ENCODE measurements at regions not wholly inside any gene's neighbourhood (a gene's known extent, or its start where the extent isn't known, plus 50 kb on each side); places are given as distances from the start of the nearest gene placed in this dataset.
"Not testable (repeated sequence)": the region's sequence is repeated elsewhere in the genome, so short reads cannot be mapped to it uniquely, and the experiment has no call there.

DNA sequence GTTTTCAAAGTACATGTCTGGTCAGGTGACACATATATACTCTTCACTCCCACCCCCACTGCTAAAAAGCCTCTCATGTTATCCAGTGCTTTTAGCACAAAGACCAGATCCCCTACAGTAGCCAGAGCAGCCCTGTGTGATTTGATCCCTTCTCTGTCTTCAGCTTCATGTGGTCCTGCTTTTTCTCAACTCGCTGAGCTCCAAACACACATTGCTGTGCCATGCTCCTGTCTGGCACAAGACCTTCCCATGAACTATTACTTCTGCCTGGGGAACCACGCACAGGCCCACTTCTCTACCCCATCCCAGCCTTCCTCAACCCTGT lies 127.1 kb downstream of the RASSF10 start:
- DNase-seq = no peak

GRCh38 chr11:13137844-13138301 lies 128.8 kb downstream of the RASSF10 start:
- DNase-seq = no peak

DNA sequence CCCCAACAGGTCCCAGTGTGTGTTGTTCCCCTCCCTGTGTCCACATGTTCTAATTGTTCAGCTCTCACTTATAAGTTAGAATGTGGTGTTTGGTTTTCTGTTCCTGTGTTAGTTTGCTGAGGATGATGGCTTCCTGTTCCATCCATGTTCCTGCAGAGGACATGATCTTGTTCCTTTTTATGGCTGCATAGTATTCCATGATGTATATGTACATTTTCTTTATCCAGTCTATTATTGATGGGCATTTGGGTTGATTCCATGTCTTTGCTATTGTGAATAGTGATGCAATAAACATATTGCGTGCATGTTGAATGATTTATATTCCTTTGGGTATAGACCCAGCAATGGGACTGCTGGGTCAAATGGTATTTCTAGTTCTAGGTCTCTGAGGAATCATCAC lies 130.0 kb downstream of the RASSF10 start:
- not testable (repeated sequence) for DNase-seq

GRCh38 chr11:13140028-13140870 lies 131.1 kb downstream of the RASSF10 start:
- DNase-seq = no peak

DNA sequence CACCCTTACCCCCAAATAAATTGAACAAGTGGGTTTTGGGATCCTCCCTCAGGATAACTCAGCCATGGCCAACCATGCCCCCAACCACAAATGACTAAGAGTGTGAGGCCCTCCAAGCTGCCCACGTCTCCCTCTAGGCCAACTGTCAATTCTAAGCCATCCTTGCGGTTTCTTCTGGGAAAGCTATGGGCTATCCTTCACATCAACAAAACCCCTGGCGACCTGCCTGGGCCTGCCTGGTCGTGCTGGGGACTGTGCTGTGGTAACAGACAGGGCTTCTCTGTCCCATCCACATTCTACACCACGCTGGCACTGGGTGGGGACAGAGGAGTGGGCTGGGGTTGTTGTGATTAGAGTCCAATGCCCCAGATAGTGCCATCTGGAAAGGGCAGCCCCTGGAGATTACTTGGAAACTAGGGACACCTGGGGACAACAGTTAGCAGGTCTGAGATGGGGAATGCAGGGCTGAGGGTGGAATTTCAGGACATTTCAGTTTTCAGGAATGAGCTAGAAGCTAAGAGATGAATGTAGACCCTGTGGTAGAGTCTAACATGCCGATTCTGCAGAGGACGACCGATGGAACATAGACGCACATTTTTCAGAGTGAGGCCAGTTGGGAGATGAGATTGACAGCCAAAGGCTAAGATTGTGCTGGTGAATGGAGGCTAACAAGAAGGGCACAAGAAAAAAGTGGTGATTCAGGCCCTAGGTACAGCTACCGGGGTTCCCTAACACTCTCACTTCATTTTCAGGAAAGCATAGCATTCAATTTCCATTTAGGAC lies 131.9 kb downstream of the RASSF10 start:
- DNase-seq = peak in 5 of 14 donors; percentile 11 to 55 (median 25)

- no peak for DNase-seq
These were observed 132.9 kb downstream of the RASSF10 start for GRCh38 chr11:13141731-13142709.

- no peak for DNase-seq
These were observed 133.9 kb upstream of the BMAL1 start for GRCh38 chr11:13143486-13144297.

GRCh38 chr11:13145461-13145860 lies 132.1 kb upstream of the BMAL1 start:
- no peak for DNase-seq

- DNase-seq = no peak
These were observed 127.6 kb upstream of the BMAL1 start for GRCh38 chr11:13149991-13150390.

- DNase-seq = no peak
These were observed 127.1 kb upstream of the BMAL1 start for GRCh38 chr11:13150487-13150886.

DNA sequence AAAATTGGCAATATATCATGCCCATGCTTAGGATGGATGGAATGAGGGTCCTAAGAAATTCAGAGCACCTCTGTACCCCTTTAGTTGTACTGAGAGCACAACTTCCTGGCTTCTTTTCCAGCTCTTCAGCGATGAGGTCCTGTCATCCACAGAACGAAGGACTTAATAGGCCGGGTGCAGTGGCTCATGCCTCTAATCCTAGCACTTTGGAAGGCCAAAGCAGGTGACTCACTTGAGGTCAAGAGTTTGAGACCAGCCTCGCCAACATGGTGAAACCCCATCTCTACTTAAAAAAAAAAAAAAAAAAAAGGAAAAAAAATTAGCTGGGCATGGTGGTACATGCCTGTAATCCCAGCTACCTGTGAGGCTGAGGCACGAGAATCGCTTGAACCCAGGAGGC lies 125.3 kb upstream of the BMAL1 start:
- DNase-seq = no peak

DNA sequence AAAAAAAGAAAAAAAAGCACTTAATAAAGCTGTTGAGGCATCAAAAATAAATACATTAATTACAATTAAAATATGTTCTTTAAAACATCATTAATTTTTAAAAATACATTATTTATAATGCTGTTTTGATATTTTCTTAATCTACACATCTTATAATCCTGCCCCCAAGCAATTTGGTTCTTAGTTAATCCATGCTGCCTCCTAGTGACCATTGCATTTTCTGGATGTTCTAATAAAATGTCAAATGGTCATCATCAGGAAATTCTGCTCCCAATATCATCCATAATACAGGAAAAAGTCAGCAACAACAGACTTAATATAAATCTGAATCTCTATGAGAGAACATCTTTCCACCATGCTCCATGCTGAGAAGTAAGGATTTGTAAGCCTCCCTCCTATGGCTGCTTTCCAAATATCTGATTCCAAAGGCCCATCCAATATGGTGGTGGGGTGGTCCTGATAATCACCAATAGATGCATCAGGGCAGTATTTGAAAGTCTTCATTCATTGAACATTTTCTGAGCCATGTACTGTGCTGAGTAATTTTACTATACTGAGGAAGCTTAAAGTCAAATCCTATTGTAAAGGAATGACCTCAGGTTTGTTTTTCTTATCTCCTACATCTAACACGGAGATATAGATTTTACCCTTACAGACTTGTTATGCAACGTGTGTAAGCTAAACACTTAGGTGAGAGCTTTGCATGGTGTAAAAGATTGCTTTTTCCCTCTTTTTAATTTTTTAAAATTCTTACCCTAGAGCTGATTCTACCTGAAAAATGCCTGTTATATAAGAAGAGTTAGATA lies 124.7 kb upstream of the BMAL1 start:
- DNase-seq = no peak

DNA sequence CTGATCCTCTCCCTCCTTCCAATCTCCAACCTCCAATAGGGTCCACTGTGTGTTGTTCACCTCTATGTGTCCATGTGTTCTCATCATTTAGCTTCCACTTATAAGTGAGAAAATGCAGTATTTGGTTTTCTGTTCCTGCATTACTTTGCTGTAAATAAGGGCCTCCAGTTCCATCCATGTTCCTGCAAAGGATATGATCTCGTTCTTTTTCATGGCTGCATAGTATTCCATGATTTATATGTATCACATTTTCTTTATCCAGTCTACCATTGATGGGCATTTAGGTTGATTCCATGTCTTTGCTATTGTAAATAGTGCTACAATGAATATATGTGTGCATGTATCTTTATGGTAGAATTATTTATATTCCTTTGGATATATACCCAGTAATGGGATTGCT lies 123.2 kb upstream of the BMAL1 start:
- not testable (repeated sequence) for DNase-seq

DNA sequence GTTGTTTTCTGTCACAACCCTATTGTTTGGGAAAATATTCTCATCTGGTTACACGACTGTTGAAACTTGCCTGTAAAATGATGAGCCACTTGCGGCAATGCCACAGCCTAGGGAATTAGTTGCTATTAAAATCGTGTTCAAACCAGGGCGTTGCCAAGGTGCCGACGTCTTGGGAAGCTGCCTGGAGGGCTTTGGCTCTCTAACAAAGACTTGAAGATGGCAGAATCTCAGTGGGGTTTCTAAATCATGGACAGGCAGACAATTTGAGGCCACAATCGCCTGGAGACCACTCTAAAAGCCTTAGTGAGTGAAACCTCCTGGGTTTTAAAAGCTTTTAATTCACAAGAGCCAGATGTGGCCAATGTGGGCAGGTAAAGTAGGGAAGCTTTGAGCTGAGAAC lies 117.2 kb upstream of the BMAL1 start:
- DNase-seq = peak in 5 of 14 donors; percentile 12 to 46 (median 35)

DNA sequence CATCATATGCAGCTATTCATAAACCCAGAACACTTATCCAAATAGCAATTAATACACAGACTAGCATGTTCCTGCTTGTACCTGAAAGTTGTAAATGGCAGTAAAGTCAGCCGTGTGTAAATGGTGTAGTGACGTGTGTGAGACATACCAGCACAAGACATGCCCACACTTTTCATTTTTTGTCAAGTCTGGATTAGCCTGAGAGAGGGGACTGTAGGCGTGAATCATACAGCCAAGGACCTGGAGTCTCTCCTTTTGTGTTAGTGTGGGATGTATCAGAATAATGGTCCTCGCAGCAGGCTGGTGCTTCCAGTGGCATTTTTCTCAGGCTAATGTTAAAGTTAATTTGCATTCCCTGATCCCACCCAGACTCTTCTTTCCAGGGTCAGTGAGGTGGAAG lies 116.8 kb upstream of the BMAL1 start:
- no peak for DNase-seq

- DNase-seq = no peak
These were observed 114.4 kb upstream of the BMAL1 start for GRCh38 chr11:13163158-13163557.

- no peak for DNase-seq
These were observed 111.6 kb upstream of the BMAL1 start for GRCh38 chr11:13166036-13166435.

GRCh38 chr11:13168271-13168670 lies 109.3 kb upstream of the BMAL1 start:
- DNase-seq = peak in 1 of 14 donors; percentile 30

- DNase-seq = no peak
These were observed 107.9 kb upstream of the BMAL1 start for GRCh38 chr11:13169709-13170108.

GRCh38 chr11:13174090-13174489 lies 103.5 kb upstream of the BMAL1 start:
- DNase-seq = no peak

All from C1 segment of cervical spinal cord (tissue), 14 donors.